GM19468 (cell line): ENCODE measurements at regions not wholly inside any gene's neighbourhood (a gene's known extent, or its start where the extent isn't known, plus 50 kb on each side); places are given as distances from the start of the nearest gene placed in this dataset.

Experiments used
- ATAC-seq: cut with Tn5 transposase; IDR thresholded peaks from one replicate; pipeline ENCODE4 v1.9.1; 2021; ENCODE audit warnings: mild to moderate bottlenecking, moderate library complexity, moderate number of reproducible peaks; ENCODE audit not compliant: unreplicated experiment; ENCODE audit errors: extremely low read depth

DNA sequence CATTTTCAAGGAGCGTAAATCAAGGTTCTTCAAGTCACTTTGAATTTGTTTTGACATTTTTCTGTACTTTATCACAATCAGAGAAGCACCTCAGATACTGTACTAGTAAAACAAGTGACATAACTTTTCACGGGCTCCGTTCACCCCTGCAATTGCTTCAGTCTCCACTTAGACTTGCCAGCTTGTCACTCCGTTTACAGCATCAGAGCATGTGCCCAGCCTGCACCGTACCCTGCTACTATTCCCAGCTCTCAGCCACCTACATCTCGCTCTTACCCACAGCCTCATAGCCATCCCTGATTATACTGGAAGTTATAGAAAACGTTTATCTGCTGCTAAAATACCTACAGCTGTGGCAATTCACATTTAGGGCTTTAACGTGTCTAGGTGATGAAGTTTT is 135.3 kb upstream of the TENM3 start:
- ATAC-seq, result no peak

GRCh38 chr4:182111586-182111985 is 131.6 kb upstream of the TENM3 start:
- no peak for ATAC-seq

GRCh38 chr4:182113779-182114178 is 129.4 kb upstream of the TENM3 start:
- ATAC-seq, result no peak

DNA sequence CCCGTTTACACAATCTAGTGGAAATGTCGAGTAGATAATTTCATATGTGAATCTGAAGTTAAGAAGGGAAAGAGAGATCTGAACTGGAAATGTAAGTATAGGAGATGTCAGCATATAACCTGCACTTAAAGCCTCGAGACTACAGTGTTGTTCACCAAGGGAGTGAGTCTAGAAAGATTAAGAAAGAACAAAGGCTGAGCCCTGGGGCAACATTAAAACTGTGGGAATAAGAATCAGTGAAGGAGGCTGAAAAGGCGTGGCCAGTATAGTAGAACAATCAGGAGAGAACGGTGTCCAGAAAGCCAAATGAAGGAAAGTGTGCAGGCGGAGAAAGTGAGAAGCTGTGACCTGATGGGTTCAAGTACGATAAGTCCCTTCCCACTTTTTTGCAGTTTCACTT is 118.8 kb upstream of the TENM3 start:
- no peak for ATAC-seq

- ATAC-seq, result no peak
These were observed 117.1 kb upstream of the TENM3 start for GRCh38 chr4:182126096-182126495.

GRCh38 chr4:182126603-182127002 is 116.6 kb upstream of the TENM3 start:
- ATAC-seq, result no peak

- ATAC-seq, result no peak
These were observed 110.2 kb upstream of the TENM3 start for GRCh38 chr4:182133033-182133432.

- ATAC-seq, result no peak
These were observed 108.9 kb upstream of the TENM3 start for GRCh38 chr4:182134261-182134660.

- no peak for ATAC-seq
These were observed 107.0 kb upstream of the TENM3 start for GRCh38 chr4:182136201-182136600.

- no peak for ATAC-seq
These were observed 105.9 kb upstream of the TENM3 start for GRCh38 chr4:182137343-182137742.

GRCh38 chr4:182139491-182139890 is 103.7 kb upstream of the TENM3 start:
- ATAC-seq, result no peak

DNA sequence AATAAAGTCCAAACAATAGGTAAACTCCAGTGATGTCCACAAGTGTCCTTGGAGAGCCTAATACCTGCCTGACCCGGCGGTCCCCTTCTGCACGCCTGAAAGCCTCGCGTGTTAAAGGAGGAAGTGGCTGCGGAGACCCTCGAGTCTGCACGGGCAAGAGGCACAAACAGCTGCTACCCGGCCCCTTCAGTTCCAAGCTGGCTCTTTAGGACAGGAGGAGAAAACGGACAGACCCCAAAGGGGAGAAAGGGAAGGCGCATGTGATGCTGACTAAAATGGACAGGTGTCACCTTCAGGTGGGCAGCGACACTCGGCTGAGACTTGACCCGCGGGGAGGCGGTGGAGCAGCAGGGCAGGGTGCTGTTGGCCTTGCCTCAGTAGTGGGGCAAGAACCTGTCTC is 102.7 kb upstream of the TENM3 start:
- ATAC-seq, result no peak

- ATAC-seq, result no peak
These were observed 102.1 kb upstream of the TENM3 start for GRCh38 chr4:182141061-182141460.

DNA sequence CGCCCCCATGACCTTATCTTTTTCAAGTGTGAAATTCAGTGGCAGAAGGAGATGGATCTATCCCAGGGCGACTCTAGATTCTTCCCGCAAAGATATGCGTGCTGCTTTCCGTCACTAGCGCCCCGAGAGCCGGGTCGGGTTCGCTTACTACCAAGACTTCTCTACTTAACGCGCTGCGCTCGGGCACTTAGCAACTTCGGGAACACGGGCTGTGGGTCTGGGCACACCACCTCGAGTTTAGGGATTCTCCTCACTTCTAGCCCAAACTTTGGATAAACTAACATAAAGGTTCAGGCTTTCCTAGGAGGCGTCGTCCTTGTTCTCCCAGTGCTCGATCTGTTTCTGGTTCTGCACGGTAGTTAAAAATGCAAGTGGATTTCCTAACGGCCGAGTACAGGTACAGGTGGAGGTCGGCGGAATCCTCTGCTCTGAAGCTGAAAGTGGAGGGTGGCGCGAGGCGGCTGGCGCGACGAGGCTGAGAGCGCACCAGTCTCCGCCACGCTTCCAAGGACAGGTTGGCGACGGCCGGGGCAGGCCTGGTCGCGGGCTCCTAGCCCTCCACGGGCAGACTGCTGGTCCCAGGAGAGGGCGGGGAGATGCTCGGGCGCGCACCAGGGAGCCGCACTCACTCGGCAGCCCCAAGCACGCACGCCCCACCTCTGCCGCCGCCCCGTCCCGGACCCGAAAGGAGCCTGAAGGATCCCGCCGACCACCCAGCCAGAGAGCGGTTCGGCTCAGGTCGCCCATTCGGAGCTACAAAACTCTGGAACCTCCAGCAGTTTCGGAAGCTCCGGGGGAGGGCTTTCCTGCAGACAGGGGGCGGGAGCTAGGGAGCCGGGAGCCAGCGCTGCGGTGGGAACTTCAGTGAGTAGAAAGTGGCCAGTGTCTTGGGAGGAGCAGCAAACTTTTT is 100.8 kb upstream of the TENM3 start:
- no peak for ATAC-seq

- ATAC-seq, result no peak
These were observed 99.9 kb upstream of the TENM3 start for GRCh38 chr4:182143086-182143821.

DNA sequence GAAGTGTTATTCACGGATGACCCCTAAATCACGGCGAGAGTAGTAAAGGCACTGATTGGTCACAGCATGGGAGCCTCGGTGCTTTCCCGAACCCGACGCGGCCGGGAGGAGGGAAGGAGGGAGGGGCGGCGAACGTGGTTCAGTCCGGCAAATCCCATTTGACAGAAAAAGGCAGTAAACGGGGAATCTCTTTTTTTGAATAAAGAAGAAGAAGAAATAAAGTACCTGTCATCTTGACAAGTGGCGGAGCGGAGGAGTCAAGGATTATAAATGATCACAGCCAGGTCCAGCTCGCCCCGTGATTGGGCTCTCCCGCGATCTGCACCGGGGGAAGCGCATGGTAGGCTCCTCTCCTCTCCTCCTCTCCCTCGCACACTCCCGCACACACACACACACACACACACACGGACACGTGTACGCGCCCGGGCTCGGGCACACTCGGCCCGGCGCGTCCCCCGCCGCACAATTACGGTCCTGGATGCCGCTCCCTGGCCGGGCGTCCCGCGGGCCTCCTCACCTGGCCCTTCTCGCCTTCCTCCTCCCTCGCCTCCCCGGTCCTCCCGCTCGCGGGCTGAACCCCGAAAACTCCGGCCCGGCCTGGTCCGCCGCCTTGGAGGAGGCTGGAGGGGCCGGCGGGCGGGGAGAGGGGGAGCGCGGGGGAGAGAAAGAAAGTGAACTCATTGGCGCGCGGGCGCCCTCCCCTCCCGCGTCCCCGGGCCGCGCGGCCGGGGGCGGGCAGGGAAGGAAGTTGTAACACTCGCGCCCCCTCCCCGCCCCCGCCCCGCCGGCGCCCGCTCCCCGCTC is 99.2 kb upstream of the TENM3 start:
- ATAC-seq, result no peak

- no peak for ATAC-seq
These were observed 98.4 kb upstream of the TENM3 start for GRCh38 chr4:182144626-182145333.

GRCh38 chr4:182145334-182145905 is 97.8 kb upstream of the TENM3 start:
- ATAC-seq, result no peak

DNA sequence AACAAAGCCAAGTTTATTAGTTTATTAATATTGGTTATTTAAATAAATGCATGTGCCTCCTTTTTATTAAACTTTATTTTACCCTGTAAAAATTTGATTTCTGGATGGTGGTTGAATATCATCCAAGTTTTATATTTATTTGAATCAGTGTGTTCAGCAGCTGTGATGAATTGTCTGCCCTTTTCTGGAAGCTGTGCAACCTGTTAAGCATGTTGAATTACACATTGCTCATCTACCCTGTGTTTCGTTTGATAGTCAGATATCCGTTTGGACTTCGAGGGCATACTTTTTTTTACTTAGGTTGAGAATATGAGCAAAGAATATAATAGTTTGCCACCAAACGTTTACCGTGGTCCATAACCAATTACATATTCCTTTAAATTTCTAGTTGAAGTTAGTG is 95.8 kb upstream of the TENM3 start:
- ATAC-seq, result no peak

DNA sequence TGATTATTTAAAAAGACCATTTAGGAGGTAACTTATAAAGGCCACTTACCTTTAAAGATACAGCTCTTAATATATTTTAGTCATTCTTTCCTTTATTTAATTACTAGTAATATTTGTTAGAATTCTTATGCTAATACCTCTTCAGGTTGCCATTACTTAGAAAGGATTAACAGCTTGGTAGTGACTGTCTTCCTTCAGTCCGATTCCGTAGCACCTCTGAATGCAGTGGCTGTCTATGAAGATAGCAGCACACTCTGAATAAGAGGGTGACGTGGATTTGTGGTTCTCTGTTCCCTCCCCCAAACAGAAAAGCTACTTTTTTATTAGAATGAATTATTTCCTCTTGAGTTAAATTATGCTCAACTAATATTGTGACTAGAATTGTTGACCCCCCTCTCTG is 92.6 kb upstream of the TENM3 start:
- no peak for ATAC-seq
